Ovary (tissue), 3 donors: ENCODE measurements at regions not wholly inside any gene's neighbourhood (a gene's known extent, or its start where the extent isn't known, plus 50 kb on each side); places are given as distances from the start of the nearest gene placed in this dataset.

Source experiments
- EP300 ChIP-seq: sonication (generic); formaldehyde crosslinking; IDR thresholded peaks from one replicate; pipeline ENCODE4 v1.6.1; 2017; ENCODE audit warnings: antibody characterized with exemption
- TF ChIP-seq, protein P1 (sequence below), 3 donors: fragments of 450-650 bp in 2 of 3; fragments of 200-600 bp in 1 of 3; IDR thresholded peaks; one replicate each; pipeline versions ENCODE4 v1.5.1 to v1.8.0; 2016 to 2022; ENCODE audit warnings: antibody characterized with exemption in 3 of 3, mild to moderate bottlenecking in 1 of 3
- donor health status: DM: no; HTN: no; CAD: no.

DNA sequence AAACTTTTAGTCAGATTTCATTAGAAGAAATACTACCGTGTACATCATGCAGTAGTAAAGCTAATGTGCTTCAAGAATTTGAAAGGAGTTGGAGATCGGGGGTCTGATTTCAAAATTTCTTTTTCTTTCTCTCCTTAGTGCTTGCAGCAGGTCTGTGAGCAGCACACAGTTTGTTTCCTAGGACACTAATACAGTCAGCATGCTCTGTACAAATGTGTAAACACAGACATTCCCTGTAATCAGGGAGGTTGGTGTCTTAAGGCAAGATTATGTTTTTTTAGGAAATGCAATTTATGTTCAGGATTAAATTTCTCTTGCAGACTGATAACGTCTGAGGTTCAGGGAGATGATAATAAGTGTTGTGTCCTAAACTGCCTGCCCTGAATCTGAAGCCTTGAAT, 142.7 kb downstream of the ALX1 start:
- TF ChIP-seq, protein P1, sequence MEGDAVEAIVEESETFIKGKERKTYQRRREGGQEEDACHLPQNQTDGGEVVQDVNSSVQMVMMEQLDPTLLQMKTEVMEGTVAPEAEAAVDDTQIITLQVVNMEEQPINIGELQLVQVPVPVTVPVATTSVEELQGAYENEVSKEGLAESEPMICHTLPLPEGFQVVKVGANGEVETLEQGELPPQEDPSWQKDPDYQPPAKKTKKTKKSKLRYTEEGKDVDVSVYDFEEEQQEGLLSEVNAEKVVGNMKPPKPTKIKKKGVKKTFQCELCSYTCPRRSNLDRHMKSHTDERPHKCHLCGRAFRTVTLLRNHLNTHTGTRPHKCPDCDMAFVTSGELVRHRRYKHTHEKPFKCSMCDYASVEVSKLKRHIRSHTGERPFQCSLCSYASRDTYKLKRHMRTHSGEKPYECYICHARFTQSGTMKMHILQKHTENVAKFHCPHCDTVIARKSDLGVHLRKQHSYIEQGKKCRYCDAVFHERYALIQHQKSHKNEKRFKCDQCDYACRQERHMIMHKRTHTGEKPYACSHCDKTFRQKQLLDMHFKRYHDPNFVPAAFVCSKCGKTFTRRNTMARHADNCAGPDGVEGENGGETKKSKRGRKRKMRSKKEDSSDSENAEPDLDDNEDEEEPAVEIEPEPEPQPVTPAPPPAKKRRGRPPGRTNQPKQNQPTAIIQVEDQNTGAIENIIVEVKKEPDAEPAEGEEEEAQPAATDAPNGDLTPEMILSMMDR (IDR thresholded peaks at IDR 0.05), result no peak
- no peak for TF ChIP-seq EP300
